ENCODE measurements at regions not wholly inside any gene's neighbourhood (a gene's known extent, or its start where the extent isn't known, plus 50 kb on each side); places are given as distances from the start of the nearest gene placed in this dataset.

GRCh38 chr2:212745359-212745758 lies 206.8 kb upstream of the ERBB4 start:
- DNase-seq (ENCODE audit: insufficient read length, low spot score) (no peak), FAIRE-seq (no peak)
- TF ChIP-seq CTCF (IDR thresholded peaks at IDR 0.05; ENCODE audit: insufficient read depth, missing control alignments) = no peak

DNA sequence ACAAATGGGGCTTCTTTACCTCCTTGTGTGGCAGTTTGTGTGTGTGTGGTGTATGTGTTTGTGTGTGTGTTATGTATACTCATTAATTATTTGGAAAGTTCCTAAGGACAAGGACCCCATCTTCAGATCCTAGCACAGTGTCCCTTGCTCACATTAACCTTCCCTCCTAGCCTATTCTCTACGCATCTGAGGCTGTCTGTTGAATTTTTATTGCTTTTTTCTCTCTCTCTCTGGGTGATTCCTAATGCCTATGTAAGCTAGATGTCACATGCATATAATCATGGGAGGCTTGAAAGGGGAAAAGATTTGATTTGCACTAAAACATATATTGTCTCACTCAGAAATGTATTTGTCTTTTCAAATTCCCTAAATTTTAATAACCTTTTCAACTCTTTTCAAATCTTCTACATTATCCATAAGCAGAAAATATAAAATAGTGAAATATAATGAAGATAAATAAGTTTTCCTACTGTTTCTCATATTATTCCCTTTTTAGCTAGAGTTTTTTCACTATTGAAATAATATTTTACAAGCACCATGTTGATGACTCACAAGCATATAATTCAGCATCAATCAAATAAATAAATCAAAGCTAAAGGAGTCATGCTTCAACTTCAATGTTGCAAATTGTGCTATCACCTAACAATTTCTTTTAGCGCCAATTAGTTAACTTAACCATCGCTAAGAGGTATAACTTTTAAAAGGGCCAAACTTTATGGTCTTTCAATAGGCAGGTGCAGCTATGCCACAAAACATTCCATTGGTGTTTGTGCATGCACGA lies 199.0 kb upstream of the ERBB4 start:
- DNase-seq (ENCODE audit: insufficient read length, low spot score) = no peak

GRCh38 chr2:212736385-212736726 lies 197.8 kb upstream of the ERBB4 start:
- FAIRE-seq = no peak

More for the DNA sequence above, 199.0 kb upstream of the ERBB4 start:
- TF ChIP-seq CTCF (IDR thresholded peaks at IDR 0.05; ENCODE audit: insufficient read depth, missing control alignments) = no peak
- FAIRE-seq = no peak

GRCh38 chr2:212733273-212733672 lies 194.7 kb upstream of the ERBB4 start:
- FAIRE-seq (no peak), DNase-seq (ENCODE audit: insufficient read length, low spot score) (no peak)
- no peak for TF ChIP-seq CTCF (IDR thresholded peaks at IDR 0.05; ENCODE audit: insufficient read depth, missing control alignments)

More at GRCh38 chr2:212736385-212736726, 197.8 kb upstream of the ERBB4 start:
- DNase-seq (ENCODE audit: insufficient read length, low spot score) = no peak
- TF ChIP-seq CTCF (IDR thresholded peaks at IDR 0.05; ENCODE audit: insufficient read depth, missing control alignments) = no peak

DNA sequence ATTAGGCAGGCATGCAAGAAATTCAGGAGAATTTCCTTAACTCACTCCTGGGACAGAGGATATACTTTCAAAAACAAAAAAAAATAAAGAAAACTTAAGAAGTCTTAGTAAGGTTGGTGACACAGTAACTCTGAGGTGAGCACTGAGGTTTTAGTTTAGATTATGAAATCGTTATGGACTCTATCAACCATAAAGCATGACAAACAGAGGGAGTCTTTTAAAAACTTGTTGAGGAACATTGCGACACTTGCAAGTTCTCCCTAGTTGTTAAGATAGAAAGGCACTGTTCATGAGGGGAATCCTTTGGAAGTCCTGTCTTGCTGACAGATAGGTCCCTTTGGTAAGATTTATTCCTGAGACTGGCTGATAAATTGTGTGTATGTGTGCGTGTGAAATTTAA lies 194.3 kb upstream of the ERBB4 start:
- no peak for FAIRE-seq

GRCh38 chr2:212730994-212731393 lies 192.4 kb upstream of the ERBB4 start:
- FAIRE-seq (no peak), DNase-seq (ENCODE audit: insufficient read length, low spot score) (no peak)
- no peak for TF ChIP-seq CTCF (IDR thresholded peaks at IDR 0.05; ENCODE audit: insufficient read depth, missing control alignments)

More for the DNA sequence above, 194.3 kb upstream of the ERBB4 start:
- no peak for TF ChIP-seq CTCF (IDR thresholded peaks at IDR 0.05; ENCODE audit: insufficient read depth, missing control alignments)
- no peak for DNase-seq (ENCODE audit: insufficient read length, low spot score)

DNA sequence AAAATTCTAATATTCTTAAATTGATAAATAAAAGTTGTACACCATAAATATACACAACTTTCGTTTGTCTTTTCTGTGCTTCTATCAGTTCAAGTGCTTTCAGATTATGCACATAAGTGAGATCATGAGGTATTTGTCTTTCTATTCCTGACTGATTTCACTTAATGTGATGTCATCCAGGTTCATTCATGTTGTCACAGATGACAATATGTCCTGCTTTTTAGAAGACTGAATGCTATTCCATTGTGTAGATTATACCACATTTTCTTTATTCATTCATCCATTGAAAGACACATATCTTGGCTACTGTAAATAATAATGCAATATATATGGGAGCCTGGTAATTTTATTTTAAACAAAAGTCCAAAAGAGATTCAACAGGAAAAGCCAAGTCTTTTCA lies 190.1 kb upstream of the ERBB4 start:
- DNase-seq (ENCODE audit: insufficient read length, low spot score) (no peak), FAIRE-seq (no peak)
- TF ChIP-seq CTCF (IDR thresholded peaks at IDR 0.05; ENCODE audit: insufficient read depth, missing control alignments) = no peak

Data from D721Med (cell line).